ENCODE measurements at regions not wholly inside any gene's neighbourhood (a gene's known extent, or its start where the extent isn't known, plus 50 kb on each side); places are given as distances from the start of the nearest gene placed in this dataset.

GRCh38 chr4:18568600-18568999, 547.0 kb upstream of the LCORL start:
- no peak for TF ChIP-seq CTCF (IDR thresholded peaks at IDR 0.05 in 8 of 11, conservative IDR thresholded peaks at IDR 0.05 in 3 of 11)
- TF ChIP-seq POLR2A (IDR thresholded peaks at IDR 0.05): no peak
- TF ChIP-seq POLR2AphosphoS5 (IDR thresholded peaks at IDR 0.05): no peak
